ENCODE measurements at regions not wholly inside any gene's neighbourhood (a gene's known extent, or its start where the extent isn't known, plus 50 kb on each side); places are given as distances from the start of the nearest gene placed in this dataset.

DNA sequence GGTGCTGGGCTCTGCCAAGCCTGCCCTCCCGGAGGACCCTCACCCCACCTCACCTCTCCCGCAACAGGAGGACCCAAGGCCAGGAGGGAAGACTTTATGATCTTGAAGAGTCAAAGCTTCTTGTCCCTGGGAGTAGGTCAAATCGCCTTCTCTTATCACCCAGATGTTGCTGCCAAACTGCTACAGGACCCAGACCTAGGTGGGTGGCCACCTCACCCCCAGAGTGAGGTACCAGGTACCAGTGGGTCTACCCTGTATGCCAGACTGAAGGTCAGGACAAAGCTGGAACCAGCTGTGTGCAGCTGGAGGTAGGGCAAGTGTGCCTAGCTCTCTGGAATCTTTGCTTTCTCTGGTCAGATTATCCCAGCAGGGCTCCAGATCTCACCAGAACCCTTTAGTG lies 197.2 kb downstream of the ZFP36L2 start:
- no peaks in the 10 kb centered on the region for H3K9me1 ChIP-seq (ENCODE audit: control insufficient read depth, extremely low read depth, insufficient read depth, low read length)
- TF ChIP-seq CTCF (optimal IDR thresholded peaks at IDR 0.05 in 1 of 3, IDR thresholded peaks at IDR 0.05 in 1 of 3, conservative IDR thresholded peaks at IDR 0.05 in 1 of 3; ENCODE audit: extremely low read depth in 1 of 3, insufficient read depth in 2 of 3, low read length in 3 of 3) = no peak
- no peak for TF ChIP-seq EZH2 (IDR thresholded peaks at IDR 0.05; ENCODE audit: low read length)
- H3K79me2 ChIP-seq (ENCODE audit: control insufficient read depth, insufficient read depth, low read length) = no peaks in the 10 kb centered on the region
- H3K27ac ChIP-seq (ENCODE audit: control insufficient read depth, insufficient read depth, low read length) = no peak overlapping the region
- no peak overlapping the region for H2AFZ ChIP-seq (ENCODE audit: control insufficient read depth, low read length)
- peaks cover 21% of the 10 kb centered on the region for H3K4me1 ChIP-seq (ENCODE audit: control insufficient read depth, extremely low read depth, insufficient read depth, low read length)
- H3K36me3 ChIP-seq (ENCODE audit: control insufficient read depth in 2 of 2, extremely low read depth in 1 of 2, insufficient read depth in 2 of 2, low read length in 2 of 2) = peaks cover 0 to 6% of the 10 kb centered on the region in 2 experiments
- H3K9ac ChIP-seq (ENCODE audit: control insufficient read depth, extremely low read depth, insufficient read depth, low read length) = no peak overlapping the region
- no peaks in the 10 kb centered on the region for H3K27me3 ChIP-seq (ENCODE audit: control insufficient read depth, extremely low read depth, insufficient read depth, low read length)
- dilution Hi-C loops (cut with MboI; ENCODE audit: extremely low pct_ligation_motif_present, low sequenced_read_pairs) = no loop called here
- no peaks in the 10 kb centered on the region for H4K20me1 ChIP-seq (ENCODE audit: control insufficient read depth, extremely low read depth, insufficient read depth, low read length)
- FAIRE-seq = no peak
- no peak overlapping the region for H3K4me2 ChIP-seq (ENCODE audit: control insufficient read depth, extremely low read depth, insufficient read depth, low read depth, low read length)
- no peaks in the 10 kb centered on the region for H3K9me3 ChIP-seq (ENCODE audit: control insufficient read depth, low read depth, low read length)
- H3K4me3 ChIP-seq (ENCODE audit: control insufficient read depth in 2 of 3, extremely low read depth in 1 of 3, insufficient read depth in 2 of 3, low read depth in 1 of 3, low read length in 3 of 3) = no peak overlapping the region
- DNase-seq (ENCODE audit: low read depth, low spot score) = no peak

GRCh38 chr2:43028188-43028587 lies 198.2 kb downstream of the ZFP36L2 start:
- peaks cover 20% of the 10 kb centered on the region for H3K4me1 ChIP-seq (ENCODE audit: control insufficient read depth, extremely low read depth, insufficient read depth, low read length)
- no peaks in the 10 kb centered on the region for H3K9me3 ChIP-seq (ENCODE audit: control insufficient read depth, low read depth, low read length)
- no peaks in the 10 kb centered on the region for H4K20me1 ChIP-seq (ENCODE audit: control insufficient read depth, extremely low read depth, insufficient read depth, low read length)
- H3K27ac ChIP-seq (ENCODE audit: control insufficient read depth, insufficient read depth, low read length) = no peak overlapping the region
- dilution Hi-C loops (cut with MboI; ENCODE audit: extremely low pct_ligation_motif_present, low sequenced_read_pairs) = no loop called here
- no peak for TF ChIP-seq CTCF (optimal IDR thresholded peaks at IDR 0.05 in 1 of 3, IDR thresholded peaks at IDR 0.05 in 1 of 3, conservative IDR thresholded peaks at IDR 0.05 in 1 of 3; ENCODE audit: extremely low read depth in 1 of 3, insufficient read depth in 2 of 3, low read length in 3 of 3)
- no peak for TF ChIP-seq EZH2 (IDR thresholded peaks at IDR 0.05; ENCODE audit: low read length)
- no peak overlapping the region for H2AFZ ChIP-seq (ENCODE audit: control insufficient read depth, low read length)
- peaks cover 0 to 5% of the 10 kb centered on the region in 2 experiments for H3K36me3 ChIP-seq (ENCODE audit: control insufficient read depth in 2 of 2, extremely low read depth in 1 of 2, insufficient read depth in 2 of 2, low read length in 2 of 2)
- H3K9ac ChIP-seq (ENCODE audit: control insufficient read depth, extremely low read depth, insufficient read depth, low read length) = no peak overlapping the region
- no peak for DNase-seq (ENCODE audit: low read depth, low spot score)
- no peaks in the 10 kb centered on the region for H3K79me2 ChIP-seq (ENCODE audit: control insufficient read depth, insufficient read depth, low read length)
- no peak overlapping the region for H3K4me2 ChIP-seq (ENCODE audit: control insufficient read depth, extremely low read depth, insufficient read depth, low read depth, low read length)
- H3K27me3 ChIP-seq (ENCODE audit: control insufficient read depth, extremely low read depth, insufficient read depth, low read length) = no peaks in the 10 kb centered on the region
- H3K4me3 ChIP-seq (ENCODE audit: control insufficient read depth in 2 of 3, extremely low read depth in 1 of 3, insufficient read depth in 2 of 3, low read depth in 1 of 3, low read length in 3 of 3) = no peak overlapping the region
- no peaks in the 10 kb centered on the region for H3K9me1 ChIP-seq (ENCODE audit: control insufficient read depth, extremely low read depth, insufficient read depth, low read length)
- FAIRE-seq = peak; percentile 39

Measured in keratinocyte (primary cell).